K562 (cell line): ENCODE measurements at regions not wholly inside any gene's neighbourhood (a gene's known extent, or its start where the extent isn't known, plus 50 kb on each side); places are given as distances from the start of the nearest gene placed in this dataset.

Experiments used
- ATAC-seq: fragments of 200-7000 bp; cut with Tn5 transposase; 3 replicates; pipeline ENCODE4 v1.9.1; 2020; ENCODE audit warnings: moderate library complexity
- BruUV-seq: library from RNA; stranded (reverse); fragments of 400-500 nt; replicated peaks from 2 replicates; lab custom pipeline; 2021; lab: Mats Ljungman, UMichigan
- CTCF ChIA-PET: fragments of 300-600 bp; formaldehyde crosslinking; extraction: SDS; loops from one replicate; lab custom pipeline; 2021; ENCODE audit warnings: low intra/inter-chr PET ratio; lab: Yijun Ruan, JAX
- POLR2A ChIA-PET: fragments of 300-600, 350-650 bp; sonication (Branson Sonifier 250); formaldehyde crosslinking; extraction: SDS; loops from one replicate; lab custom pipeline; 2021; ENCODE audit warnings: antibody characterized with exemption, inconsistent platforms; lab: Yijun Ruan, JAX
- DNase-seq, 4 experiments: peaks; one replicate each; pipeline versions ENCODE4 v3.0.0 to v3.0.0-alpha.2; 2011 to 2018; ENCODE audit warnings: low spot score in 3 of 4, mixed read lengths in 3 of 4; ENCODE audit errors: extremely low read depth in 1 of 4
- FAIRE-seq: peaks from 2 replicates; lab custom pipeline; 2011; peaks lifted over from hg19 to GRCh38; lab: Jason Lieb, UNC
- H2AFZ ChIP-seq: 2 replicates; pipeline ENCODE4 v1.6.0; 2011; ENCODE audit warnings: low read depth, low read length, control low read depth, inconsistent platforms
- H3K27ac ChIP-seq: fragments of 200-600 bp; 3 replicates; pipeline ENCODE4 v1.8.0; 2011; ENCODE audit warnings: low read depth, mild to moderate bottlenecking, control low read depth, inconsistent platforms, low read length, moderate library complexity, mixed read lengths; ENCODE audit errors: extremely low read depth
- H3K27me3 ChIP-seq, 2 experiments: fragments of 300-600 bp in 1 of 2; 2 replicates in 1 of 2; 3 replicates in 1 of 2; pipeline versions ENCODE4 v1.6.0 to v1.8.0; 2011; ENCODE audit warnings: inconsistent platforms in 2 of 2, low read length in 2 of 2, mild to moderate bottlenecking in 1 of 2, mixed read lengths in 1 of 2, moderate library complexity in 1 of 2; ENCODE audit not compliant: control insufficient read depth in 2 of 2, insufficient read depth in 2 of 2
- H3K36me3 ChIP-seq: fragments of 300-600 bp; 3 replicates; pipeline ENCODE4 v1.8.0; 2011; ENCODE audit warnings: mild to moderate bottlenecking, low read length, inconsistent platforms; ENCODE audit not compliant: control insufficient read depth, insufficient read depth
- H3K4me1 ChIP-seq, 2 experiments: fragments of 200-600 bp in 1 of 2; replicated peaks in 1 of 2; 2 replicates in 1 of 2; 3 replicates in 1 of 2; pipeline versions ENCODE4 v1.5.1 to v1.8.0; 2011; ENCODE audit warnings: inconsistent platforms in 2 of 2, low read length in 2 of 2, mild to moderate bottlenecking in 1 of 2, mixed read lengths in 1 of 2, moderate library complexity in 1 of 2; ENCODE audit not compliant: control insufficient read depth in 2 of 2, insufficient read depth in 2 of 2
- H3K4me2 ChIP-seq: 2 replicates; pipeline ENCODE4 v1.6.1; 2011; ENCODE audit warnings: low read length, control low read depth, inconsistent platforms, mixed read lengths; ENCODE audit not compliant: insufficient read depth
- H3K4me3 ChIP-seq: fragments of 200-600 bp; sonication (generic), shearing (Covaris generic); 2 replicates; pipeline ENCODE4 v1.5.1; 2016; ENCODE audit warnings: control low read depth, inconsistent platforms
- H3K79me2 ChIP-seq: fragments of 200-600 bp; 3 replicates; pipeline ENCODE4 v1.8.0; 2011; ENCODE audit warnings: low read length, inconsistent platforms; ENCODE audit not compliant: control insufficient read depth, insufficient read depth
- H3K9ac ChIP-seq, 2 experiments: 2 replicates each; pipeline versions ENCODE4 v1.6.0 to v1.6.1; 2011; ENCODE audit warnings: low read depth in 2 of 2, low read length in 2 of 2, control low read depth in 1 of 2, inconsistent platforms in 1 of 2, mild to moderate bottlenecking in 1 of 2, mixed read lengths in 1 of 2; ENCODE audit not compliant: insufficient read depth in 1 of 2
- H3K9me1 ChIP-seq: one replicate; pipeline ENCODE4 v1.6.0; 2011; ENCODE audit warnings: inconsistent platforms, mild to moderate bottlenecking, low read length, moderate library complexity; ENCODE audit not compliant: control insufficient read depth, insufficient read depth
- H3K9me3 ChIP-seq: replicated peaks from 2 replicates; pipeline ENCODE4 v1.5.1; 2011; ENCODE audit warnings: low read depth, low read length, inconsistent platforms; ENCODE audit not compliant: control insufficient read depth, insufficient read depth
- H4K20me1 ChIP-seq: replicated peaks from 2 replicates; pipeline ENCODE4 v1.6.1; 2011; ENCODE audit warnings: low read length, inconsistent platforms, mixed read lengths; ENCODE audit not compliant: control insufficient read depth, insufficient read depth
- BCOR ChIP-seq: fragments of 450-650 bp; IDR thresholded peaks from 2 replicates; pipeline ENCODE4 v1.6.1; 2016
- CREBBP ChIP-seq: IDR thresholded peaks from one replicate; pipeline ENCODE4 v1.6.1; 2012; ENCODE audit warnings: low read depth, mild to moderate bottlenecking, control low read depth, inconsistent platforms, low read length
- DIDO1 ChIP-seq: fragments of 450-650 bp; IDR thresholded peaks from 2 replicates; pipeline ENCODE4 v1.6.1; 2016; ENCODE audit warnings: low read depth, missing biosample characterization, missing genetic modification characterization
- DNMT1 ChIP-seq: fragments of 450-650 bp; IDR thresholded peaks from 2 replicates; pipeline ENCODE4 v1.6.1; 2016; ENCODE audit warnings: antibody characterized with exemption, mild to moderate bottlenecking
- GABPB2 ChIP-seq: fragments of 250-450 bp; sonication (Bioruptor Pico); conservative IDR thresholded peaks from 2 replicates; pipeline ENCODE4 v1.5.1; 2021; ENCODE audit warnings: mild to moderate bottlenecking
- GTF2A2 ChIP-seq: IDR thresholded peaks from 2 replicates; pipeline ENCODE4 v1.6.1; 2016; ENCODE audit warnings: mild to moderate bottlenecking, missing genetic modification characterization, missing compliant biosample characterization
- NR4A1 ChIP-seq, 2 experiments: fragments of 250-450 bp in 1 of 2; fragments of 450-650 bp in 1 of 2; sonication (Bioruptor Pico) in 1 of 2; IDR thresholded peaks; 2 replicates each; pipeline versions ENCODE4 v1.4.0 to v1.6.1; 2016 to 2020; ENCODE audit warnings: mild to moderate bottlenecking in 2 of 2, missing compliant biosample characterization in 1 of 2, missing genetic modification characterization in 1 of 2, moderate library complexity in 1 of 2
- NRF1 ChIP-seq, 2 experiments: fragments of 450-650 bp; IDR thresholded peaks in 1 of 2; conservative IDR thresholded peaks in 1 of 2; 2 replicates each; pipeline ENCODE4 v1.6.1; 2014; ENCODE audit warnings: mild to moderate bottlenecking in 2 of 2
- ZNF316 ChIP-seq: fragments of 450-650 bp; IDR thresholded peaks from 2 replicates; pipeline ENCODE4 v1.6.1; 2016
- ZSCAN29 ChIP-seq: fragments of 450-650 bp; IDR thresholded peaks from 2 replicates; pipeline ENCODE4 v1.6.1; 2017
- WGBS: fragments of 100-300 bp; shearing (Covaris generic); methylation state at CpG from one replicate; pipeline ENCODE4 v1.1.6; 2016; ENCODE audit warnings: low coverage, mixed read lengths; ENCODE audit not compliant: insufficient coverage; ENCODE audit errors: missing lambda C conversion rate; 5-methylcytosine and 5-hydroxymethylcytosine counted together
- in situ Hi-C: fragments of 300-500 bp; cut with MboI; formaldehyde crosslinking; loops from 4 replicates; pipeline ENCODE4 v1.15.0; 2018; ENCODE audit warnings: inconsistent platforms, mixed read lengths
- intact Hi-C: fragments of 100-400 bp; cut with micrococcal nuclease; formaldehyde crosslinking; loops from 2 replicates; pipeline ENCODE4 v1.14.2; 2022
- TF ChIP-seq, protein P1 (sequence below): fragments of 450-650 bp; formaldehyde crosslinking; IDR thresholded peaks from 2 replicates; pipeline ENCODE4 v1.4.0; 2020; ENCODE audit warnings: mild to moderate bottlenecking
- TF ChIP-seq, protein P2 (sequence below), 2 experiments: fragments of 450-650 bp; conservative IDR thresholded peaks; 2 replicates each; pipeline ENCODE4 v1.6.1; 2017; ENCODE audit warnings: mild to moderate bottlenecking in 2 of 2, moderate library complexity in 2 of 2

DNA sequence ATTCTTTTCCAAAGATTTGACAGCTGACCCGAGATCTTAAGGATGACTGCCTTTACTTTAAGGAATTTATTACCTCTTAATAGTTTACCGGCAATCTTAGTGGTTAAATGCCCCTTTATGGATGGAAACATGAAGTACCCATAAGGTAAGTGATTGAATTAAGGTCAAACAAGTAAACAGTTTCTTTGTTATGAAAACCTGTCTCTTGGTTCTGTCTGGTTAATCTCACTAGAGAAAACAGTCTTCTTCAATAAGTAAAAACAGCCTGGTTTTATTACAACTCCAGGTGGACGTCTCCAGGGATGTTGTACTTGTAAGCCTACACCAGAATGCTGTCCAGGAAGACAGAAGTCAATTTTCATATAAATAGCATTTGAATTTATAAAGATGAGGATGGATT, 161.8 kb upstream of the MTPN start:
- BruUV-seq: no TSS peak
- Histone ChIP-seq H3K79me2 (no peaks in the 10 kb centered on the region), H3K9me1 (no peaks in the 10 kb centered on the region), H3K9ac (no peak overlapping the region), H3K4me3 (no peak overlapping the region), H4K20me1 (no peaks in the 10 kb centered on the region), H3K27ac (no peak overlapping the region), H3K36me3 (no peaks in the 10 kb centered on the region; the same call in 2 of the 3 replicates), H3K4me1 (peaks cover 0 to 6% of the 10 kb centered on the region in 2 experiments; a peak in 2 of 5 replicates), H3K4me2 (no peak overlapping the region), H2AFZ (no peak overlapping the region), H3K9me3 (no peaks in the 10 kb centered on the region), H3K27me3 (no peaks in the 10 kb centered on the region)
- no peak for FAIRE-seq
- intact Hi-C loops: no loop called here
- ChIA-PET CTCF (no interaction called here), POLR2A (interaction anchor here (0.9 kb wide), 1 partner anchor 12 kb away, joined by 3 read pairs; no protein-coding TSS in a partner anchor)
- no peak for DNase-seq
- TF ChIP-seq BCOR (no peak), NR4A1 (CRISPR knock-in tag; IDR thresholded peaks at IDR 0.05) (no peak), NR4A1 (tag; IDR thresholded peaks at IDR 0.05) (no peak), ZNF316 (no peak), DNMT1 (no peak), CREBBP (no peak), ZSCAN29 (no peak), DIDO1 (tag) (no peak), GABPB2 (CRISPR knock-in tag) (no peak), NRF1 (conservative IDR thresholded peaks at IDR 0.05 in 1 of 2, IDR thresholded peaks at IDR 0.05 in 1 of 2) (no peak), GTF2A2 (tag) (no peak)
- TF ChIP-seq, protein P1, sequence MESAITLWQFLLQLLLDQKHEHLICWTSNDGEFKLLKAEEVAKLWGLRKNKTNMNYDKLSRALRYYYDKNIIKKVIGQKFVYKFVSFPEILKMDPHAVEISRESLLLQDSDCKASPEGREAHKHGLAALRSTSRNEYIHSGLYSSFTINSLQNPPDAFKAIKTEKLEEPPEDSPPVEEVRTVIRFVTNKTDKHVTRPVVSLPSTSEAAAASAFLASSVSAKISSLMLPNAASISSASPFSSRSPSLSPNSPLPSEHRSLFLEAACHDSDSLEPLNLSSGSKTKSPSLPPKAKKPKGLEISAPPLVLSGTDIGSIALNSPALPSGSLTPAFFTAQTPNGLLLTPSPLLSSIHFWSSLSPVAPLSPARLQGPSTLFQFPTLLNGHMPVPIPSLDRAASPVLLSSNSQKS (CRISPR knock-in tag): no peak
- TF ChIP-seq, protein P2, sequence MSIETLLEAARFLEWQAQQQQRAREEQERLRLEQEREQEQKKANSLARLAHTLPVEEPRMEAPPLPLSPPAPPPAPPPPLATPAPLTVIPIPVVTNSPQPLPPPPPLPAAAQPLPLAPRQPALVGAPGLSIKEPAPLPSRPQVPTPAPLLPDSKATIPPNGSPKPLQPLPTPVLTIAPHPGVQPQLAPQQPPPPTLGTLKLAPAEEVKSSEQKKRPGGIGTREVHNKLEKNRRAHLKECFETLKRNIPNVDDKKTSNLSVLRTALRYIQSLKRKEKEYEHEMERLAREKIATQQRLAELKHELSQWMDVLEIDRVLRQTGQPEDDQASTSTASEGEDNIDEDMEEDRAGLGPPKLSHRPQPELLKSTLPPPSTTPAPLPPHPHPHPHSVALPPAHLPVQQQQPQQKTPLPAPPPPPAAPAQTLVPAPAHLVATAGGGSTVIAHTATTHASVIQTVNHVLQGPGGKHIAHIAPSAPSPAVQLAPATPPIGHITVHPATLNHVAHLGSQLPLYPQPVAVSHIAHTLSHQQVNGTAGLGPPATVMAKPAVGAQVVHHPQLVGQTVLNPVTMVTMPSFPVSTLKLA (conservative IDR thresholded peaks at IDR 0.05): no peak
- 41% methylated on average over 3 of the region's 3 CpGs for WGBS
- ATAC-seq: no peak
- in situ Hi-C loops: no loop called here
